GM18909 (cell line): ENCODE measurements at regions not wholly inside any gene's neighbourhood (a gene's known extent, or its start where the extent isn't known, plus 50 kb on each side); places are given as distances from the start of the nearest gene placed in this dataset.

Experiments
- ATAC-seq: cut with Tn5 transposase; IDR thresholded peaks from one replicate; pipeline ENCODE4 v1.9.1; 2021; ENCODE audit warnings: mild to moderate bottlenecking; ENCODE audit not compliant: unreplicated experiment, poor library complexity

DNA sequence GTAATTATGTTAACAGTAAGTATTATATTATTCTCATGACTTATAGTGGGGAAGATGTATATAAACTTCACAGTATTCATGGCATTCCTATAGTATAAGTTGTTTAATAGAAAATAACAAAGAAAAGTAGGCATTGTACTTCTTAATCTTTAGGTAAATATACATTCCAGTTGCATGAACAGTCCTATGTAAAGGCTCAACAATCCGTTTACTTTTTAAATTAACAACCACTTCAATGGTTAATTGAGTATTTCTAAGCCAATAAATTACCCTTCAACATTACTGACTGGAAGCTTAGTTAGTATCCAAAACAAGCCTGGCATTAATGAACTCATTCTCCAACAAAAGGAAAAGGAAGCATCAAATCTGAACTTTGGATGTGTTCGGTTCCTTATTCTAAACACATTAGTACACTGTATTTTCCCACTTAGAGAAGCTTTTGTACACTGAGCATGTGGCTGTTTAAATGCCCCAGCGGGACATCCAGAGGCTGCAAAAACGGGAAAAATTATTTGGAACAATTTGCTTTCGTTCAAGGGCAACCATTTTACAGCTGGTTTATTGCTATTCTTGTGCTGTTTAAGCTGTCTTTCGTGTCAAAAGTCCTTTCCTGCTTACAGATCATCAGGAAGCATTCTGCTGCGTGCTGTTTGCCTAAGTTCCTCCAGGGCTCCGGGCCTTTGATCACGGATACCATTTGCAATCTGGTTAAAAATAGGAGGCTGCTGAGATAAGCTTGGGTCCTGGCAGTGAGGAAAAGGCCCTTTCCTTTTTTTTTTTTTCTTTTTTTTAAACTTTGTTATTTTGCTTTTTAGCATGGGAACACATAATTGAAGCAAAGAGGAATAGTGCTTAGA, 460.3 kb downstream of the SPRY1 start:
- ATAC-seq, result no peak

DNA sequence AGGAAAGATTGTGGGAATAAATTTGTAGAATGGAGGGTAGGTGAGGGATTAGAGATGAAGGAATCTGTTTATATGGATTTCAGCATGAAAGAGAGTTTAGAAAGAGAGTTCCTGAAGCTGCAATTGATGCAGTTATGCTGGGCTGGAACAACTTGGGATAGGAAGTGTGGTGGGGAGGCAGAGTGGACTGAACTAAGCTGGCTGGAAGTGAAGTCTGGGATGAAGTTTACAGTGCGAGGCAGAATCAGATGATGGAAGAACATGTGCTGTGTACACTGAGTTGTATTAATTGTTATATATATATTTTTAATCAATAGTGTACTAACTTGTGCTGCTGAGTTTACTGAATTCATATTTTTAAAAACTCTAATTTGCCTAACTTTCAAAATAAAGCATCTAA, 461.9 kb downstream of the SPRY1 start:
- no peak for ATAC-seq

DNA sequence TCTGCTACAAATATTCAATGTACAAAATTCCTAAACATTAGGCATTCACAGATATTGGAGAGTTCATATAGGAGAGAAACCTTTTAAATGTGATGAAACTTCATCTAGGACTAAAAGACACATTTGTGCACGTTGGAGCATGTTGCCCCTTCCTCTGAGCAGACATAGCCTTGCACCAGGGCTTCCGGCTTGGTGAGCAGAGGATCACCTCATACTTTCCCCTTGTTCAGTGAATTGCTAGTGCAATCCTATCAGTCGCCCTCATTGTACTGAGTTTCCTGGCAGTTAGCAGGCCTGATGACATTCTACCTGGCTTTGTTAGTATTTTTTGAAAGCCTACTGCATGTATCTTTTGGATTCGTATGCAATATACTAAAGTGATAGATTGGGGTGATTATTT, 466.2 kb downstream of the SPRY1 start:
- ATAC-seq, result no peak

DNA sequence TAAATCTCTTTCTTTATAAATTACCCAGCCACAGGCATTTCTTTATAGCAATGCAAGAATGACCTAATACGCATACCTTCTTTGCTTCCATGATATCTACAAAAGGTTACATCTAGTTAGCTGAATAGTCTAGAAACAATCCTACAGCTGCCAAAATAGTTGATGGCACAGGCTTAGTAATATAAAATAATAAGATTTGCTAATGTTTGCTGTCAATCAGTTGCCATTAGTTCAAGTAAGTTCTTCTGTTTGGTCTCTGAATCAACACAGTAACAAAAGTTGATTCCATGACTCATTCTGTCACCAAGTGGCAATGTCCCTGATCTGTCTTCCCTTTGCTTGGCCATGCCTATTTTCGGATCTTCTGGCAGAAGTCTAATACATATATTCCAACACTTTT, 470.2 kb downstream of the SPRY1 start:
- no peak for ATAC-seq

DNA sequence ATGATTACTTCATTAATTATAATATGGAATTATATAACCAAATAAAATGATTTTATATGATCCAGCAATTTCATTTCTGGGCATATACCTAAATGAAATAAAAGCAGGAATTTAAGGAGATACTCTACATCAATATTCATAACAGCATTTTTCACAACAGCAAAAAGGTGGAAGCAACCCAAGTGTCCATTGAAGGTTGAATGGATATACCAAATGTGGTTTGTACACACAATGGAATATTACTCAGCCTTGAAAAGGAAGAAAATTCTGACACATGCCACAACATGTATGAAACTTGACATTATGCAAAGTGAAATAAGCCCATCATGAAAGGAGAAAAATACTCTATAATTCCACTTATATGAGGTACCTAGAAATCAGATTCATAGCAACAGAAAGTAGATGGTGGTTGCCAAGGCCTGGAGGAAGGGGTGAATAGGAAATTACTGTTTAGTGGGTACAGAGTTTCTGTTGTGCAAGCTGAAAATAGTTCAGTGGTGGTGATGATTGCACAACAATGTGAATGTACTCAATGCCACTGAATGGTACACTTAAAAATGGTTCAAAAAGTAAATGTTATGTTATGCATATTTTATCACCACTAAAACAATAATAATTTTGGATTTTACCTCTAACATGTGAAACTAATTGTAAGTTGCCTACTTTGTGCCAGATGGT, 471.5 kb downstream of the SPRY1 start:
- no peak for ATAC-seq

DNA sequence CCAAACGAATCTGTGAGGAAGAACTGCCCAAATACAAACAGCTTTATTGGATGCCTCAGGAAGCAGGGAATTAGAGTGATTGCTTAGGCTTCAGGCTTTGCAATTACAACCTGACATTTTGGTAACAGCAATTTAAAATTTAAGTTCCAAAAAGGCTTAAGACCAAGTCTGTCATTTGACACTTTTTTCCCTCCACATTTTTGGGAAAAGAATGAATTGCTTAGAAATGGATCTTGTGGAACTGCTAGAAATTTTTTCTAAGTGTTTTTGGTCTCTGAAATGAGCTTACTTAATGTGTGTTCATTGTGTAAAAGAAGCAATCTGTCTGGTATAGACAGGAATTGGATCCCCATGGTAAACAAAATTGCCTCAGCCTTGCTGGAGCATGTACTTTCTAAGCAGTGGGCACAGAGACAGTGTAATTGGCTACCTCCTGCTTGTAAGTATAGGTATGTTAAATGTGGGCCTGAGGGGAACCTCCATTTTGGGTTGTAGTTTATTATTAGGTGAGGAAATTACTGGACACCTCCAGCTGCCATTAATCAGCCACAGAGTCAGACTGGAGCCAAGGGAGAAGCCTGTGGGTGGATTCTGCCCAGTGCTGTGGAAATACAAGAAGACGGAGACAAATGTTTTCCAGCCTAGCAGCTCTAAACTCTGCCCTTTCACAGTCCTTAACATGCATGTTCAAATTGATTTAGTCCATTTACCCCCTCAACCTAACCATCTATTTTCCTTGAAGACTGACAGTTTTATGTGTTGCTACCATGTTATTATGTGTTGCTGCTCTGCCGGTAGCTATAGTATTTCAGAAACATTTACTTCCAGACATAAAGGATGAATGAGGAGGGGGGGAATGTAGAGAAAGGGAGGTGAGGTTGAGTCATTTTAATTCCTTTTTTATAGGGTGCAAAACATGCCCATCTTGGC, 473.0 kb downstream of the SPRY1 start:
- no peak for ATAC-seq

DNA sequence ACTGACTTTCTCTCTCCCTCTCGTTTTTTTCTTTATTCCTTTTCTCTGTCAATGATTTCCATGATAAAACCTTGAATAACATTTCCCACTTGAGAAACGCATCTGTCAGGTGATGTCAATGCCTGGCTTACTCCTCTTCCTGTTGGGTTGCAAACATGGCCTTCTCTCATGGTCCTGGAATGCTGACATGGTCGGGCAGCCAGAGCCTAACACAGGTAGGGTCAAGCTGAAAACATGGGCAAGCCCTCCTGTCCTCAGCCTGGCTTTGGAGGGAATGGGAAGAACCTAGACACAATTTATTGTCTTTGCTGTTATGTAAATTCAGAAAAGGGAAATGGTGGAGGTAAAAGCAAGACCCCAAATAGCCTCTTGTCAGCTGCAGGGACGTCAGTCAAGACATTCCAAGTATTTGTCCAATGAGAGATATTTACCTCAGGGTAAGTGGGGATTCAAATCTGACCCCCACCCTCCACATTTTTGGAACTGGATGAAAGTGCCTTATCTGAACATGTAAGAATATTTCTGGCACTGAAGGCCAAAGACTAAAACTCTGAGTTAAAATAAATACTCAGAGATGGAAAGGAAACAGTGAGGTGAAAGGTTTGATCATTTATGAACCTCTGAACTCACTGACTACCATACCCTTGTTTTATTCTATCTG, 473.8 kb downstream of the SPRY1 start:
- no peak for ATAC-seq

DNA sequence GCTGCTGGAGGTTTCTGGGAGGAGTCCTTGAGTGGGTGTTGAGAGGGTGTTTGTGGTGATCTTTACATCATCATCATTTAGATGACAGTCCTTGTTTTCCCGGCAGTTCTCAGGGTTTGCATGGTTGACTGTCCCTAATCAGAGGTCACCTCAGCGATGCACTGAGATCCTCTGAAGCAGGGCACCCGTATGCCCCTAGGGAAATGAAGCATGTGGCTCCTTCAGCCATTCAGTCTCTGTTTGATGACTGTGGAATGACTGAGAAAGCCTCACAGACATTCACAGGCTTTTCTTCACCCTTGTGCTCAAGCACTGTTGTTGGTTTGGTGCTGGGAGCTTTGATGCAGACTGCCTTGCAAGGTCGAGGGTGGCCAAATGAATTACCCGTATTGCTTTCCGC, 474.7 kb downstream of the SPRY1 start:
- ATAC-seq, result no peak

DNA sequence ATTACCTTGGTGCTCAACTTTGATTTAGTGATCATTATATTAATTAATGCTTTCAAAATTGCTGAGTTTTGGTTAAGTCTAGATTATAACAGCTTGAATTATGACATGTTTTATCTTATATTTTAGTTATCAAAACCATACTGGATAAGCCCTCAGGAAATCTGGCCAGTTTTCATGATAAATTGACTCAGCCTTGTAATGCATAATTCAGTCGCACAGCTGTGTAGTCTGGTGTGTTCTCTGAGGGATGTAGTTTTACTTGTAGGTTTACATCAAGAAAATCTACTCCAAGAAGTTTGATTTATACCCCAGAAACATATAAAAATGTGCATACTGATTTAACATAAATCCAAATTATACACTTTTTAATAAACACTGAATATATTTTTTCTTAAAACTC, 477.5 kb downstream of the SPRY1 start:
- no peak for ATAC-seq

DNA sequence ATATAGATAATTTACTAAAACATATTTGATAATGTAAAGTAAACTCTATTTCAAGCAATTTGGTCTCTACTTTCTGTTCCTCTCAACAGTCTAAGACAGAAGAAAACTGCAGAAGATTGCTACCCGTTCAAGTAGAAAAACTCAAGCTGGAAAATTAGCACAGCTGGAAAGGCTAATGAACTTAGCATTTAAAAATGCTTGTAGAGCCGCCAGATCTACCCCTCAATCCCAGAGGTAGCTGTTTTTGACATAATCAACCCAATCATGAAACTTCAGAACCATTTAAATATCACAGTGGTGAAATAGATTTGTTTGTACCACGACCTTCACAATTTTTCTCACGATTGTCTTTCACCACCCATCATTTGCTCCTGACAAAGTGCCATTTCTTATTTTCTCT, 479.5 kb downstream of the SPRY1 start:
- ATAC-seq, result no peak

DNA sequence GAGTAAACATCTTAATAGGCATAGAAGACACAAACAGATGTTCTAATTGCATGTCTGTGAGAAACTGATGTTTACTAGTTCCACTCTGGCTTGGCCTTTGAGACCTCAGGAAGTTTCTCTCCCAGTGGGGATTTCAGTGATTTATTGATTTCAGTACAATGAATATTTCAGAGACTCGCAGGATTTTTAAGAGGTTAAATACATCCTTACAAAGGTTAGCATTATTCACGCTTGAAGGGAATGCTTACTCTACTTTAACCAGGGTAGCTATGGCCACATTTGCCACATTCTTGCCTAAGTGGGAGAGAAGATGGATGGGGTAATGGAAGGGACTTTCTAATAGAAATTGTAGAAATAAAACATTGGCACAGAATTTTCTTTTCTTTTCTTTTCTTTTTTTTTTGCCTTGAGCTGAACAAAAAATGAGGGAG, 480.1 kb downstream of the SPRY1 start:
- no peak for ATAC-seq

DNA sequence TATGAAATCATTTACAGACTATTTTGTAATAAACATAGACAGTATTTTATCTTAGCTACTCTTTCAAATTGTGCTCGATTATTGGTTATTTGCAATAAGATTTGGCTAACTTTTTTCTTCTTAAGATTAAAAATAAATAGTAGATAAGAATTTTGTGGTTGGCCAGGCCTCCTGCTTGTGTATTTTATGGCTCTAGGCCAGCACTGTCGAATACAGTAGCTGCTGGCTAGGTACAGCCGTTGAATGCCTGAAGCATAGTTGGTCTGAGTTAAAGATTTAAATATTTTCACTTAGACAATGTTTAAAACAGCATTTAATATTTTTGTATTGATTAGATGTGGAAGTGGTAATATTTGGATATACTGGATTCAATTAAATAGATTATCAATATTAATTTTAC, 481.0 kb downstream of the SPRY1 start:
- ATAC-seq, result no peak

DNA sequence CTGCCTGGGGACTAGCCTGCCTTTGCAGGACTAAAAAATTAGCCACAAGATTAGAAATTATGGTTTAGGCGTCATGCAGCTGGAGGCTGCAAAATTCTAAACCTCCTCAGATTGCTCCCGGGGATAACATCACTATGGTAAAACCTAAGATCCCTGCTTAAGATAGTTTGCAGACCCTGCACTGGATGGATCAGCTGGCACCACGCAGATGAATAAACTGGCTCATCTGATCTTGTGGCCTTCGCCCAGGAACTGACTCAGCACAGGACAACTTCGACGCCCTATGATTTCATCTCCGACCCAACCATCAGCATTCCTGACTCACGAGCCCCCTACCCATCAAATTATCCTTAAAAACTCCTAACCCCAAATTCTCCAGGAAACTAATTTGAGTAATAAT, 482.4 kb downstream of the SPRY1 start:
- ATAC-seq, result no peak

DNA sequence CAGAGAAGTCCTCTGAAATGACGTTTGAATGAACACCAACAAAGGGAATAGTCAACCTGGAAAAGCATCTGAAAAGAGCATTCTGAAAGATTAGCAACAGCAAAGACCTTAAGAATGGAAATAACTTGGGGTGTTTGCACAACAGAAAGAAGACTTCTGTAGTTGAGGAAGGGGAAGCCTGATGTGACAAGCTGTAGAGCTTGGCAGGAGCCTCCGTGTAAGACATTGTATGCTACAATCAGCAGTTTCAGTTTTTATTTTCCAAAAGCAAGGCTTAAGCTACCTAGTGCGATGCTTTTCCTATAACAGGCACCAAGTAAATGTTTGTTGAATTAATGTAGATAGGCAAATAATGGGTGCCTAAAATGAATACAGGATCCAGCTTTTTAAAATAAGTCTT, 484.0 kb downstream of the SPRY1 start:
- ATAC-seq, result no peak

DNA sequence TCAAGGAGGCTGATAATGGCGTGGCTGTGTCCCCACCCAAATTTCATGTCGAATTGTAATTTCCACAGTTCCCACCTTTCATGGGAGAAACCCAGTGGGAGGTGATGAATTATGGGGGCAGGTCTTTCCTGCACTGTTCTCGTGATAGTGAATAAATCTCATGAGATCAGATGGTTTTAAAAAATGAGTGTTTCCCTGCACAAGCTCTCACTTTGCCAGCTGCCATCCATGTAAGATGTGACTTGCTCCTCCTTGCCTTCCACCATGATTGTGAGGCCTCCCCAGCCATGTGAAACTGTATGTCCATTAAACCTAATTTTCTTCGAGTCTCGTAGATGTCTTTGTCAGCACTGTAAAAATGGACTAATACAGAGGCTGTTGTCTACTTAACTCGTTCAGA, 488.3 kb downstream of the SPRY1 start:
- ATAC-seq, result no peak

DNA sequence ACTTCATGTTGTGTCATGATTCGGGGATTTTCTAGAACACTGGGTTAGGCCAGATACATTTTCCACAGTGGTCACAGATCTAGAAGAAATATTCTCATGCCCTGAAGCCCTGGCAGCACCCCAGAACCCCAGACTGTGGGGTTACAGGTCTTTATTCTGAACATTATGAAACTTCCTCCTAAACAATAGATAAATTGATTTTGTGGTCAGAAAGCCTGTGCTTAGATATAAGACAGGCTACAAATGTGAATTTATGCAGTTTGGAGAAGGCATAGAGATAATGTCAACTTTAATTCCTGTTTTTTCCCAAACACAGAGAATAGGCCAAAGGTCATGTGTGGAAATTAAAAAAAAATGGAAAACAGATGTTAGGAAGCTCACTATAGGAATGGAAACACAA, 492.9 kb downstream of the SPRY1 start:
- ATAC-seq, result no peak

DNA sequence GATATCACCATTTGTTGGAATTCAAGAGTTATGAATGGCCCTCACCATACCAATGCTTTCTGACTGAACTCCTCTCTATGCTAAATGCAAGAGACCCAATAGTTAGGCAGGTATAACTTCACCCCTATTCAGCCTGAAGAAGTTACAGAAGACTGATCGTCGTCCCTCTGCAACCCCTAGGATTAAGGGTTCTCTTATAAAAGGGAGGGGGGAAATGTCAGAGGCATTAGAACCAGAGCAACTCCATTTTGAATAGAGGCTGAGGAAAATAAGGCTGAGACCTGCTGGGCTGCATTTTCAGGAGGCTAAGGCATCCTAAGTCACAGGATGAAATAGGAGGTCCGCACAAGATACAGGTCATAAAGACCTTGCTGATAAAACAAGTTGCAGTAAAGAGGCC, 494.3 kb downstream of the SPRY1 start:
- ATAC-seq, result no peak

DNA sequence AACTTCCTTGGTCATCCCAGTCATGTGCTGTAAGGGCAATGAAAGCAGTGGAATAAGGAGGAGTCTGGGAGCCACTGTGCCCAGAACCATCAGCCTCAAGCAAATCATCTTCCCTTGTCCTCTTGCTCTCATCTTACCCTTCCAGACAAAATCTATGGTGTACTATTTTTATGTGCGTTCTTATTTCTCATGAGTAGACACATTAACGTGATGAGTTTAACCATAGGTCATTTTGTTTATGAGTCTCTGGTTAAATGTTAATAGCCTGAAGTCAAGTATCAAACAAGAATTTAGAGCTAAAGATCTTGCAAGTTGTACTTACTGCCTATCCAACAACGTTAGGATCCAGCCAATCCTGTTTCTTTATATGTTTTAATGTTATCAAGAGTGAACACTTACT, 495.3 kb downstream of the SPRY1 start:
- no peak for ATAC-seq

DNA sequence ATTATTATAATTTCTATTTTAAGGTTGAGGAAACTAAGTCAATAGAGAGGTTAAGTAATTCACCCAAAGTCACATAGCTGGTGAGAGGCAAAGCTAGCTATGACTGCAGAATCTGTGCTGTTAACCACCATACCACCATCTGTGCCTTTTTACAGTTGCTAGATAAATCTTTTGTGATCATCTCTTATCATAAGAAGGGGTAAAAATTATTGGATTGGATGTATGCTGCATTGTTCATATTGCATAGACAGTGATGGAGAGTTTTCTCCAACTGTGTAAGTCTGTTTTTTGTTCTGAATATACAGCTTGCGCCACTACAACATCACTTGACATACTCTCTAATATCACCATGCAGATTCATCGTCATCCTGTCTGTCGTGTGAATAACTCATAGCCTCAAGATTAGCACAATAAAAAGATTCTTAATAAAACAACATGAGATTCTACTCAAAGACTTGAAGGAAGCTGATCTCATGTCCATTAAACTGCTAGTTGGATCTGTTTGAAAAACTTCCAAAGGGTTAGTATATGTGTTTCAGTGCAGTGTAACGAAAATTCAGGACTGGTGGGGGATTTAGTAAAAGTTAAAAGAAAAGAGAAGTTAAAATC, 495.9 kb downstream of the SPRY1 start:
- no peak for ATAC-seq
